HG03354 (cell line): ENCODE measurements at regions not wholly inside any gene's neighbourhood (a gene's known extent, or its start where the extent isn't known, plus 50 kb on each side); places are given as distances from the start of the nearest gene placed in this dataset.
"Not testable (repeated sequence)": the region's sequence is repeated elsewhere in the genome, so short reads cannot be mapped to it uniquely, and the experiment has no call there.

Experiments
- ATAC-seq: cut with Tn5 transposase; IDR thresholded peaks from one replicate; pipeline ENCODE4 v1.9.1; 2021; ENCODE audit warnings: mild to moderate bottlenecking; ENCODE audit not compliant: unreplicated experiment, poor library complexity, severe bottlenecking

DNA sequence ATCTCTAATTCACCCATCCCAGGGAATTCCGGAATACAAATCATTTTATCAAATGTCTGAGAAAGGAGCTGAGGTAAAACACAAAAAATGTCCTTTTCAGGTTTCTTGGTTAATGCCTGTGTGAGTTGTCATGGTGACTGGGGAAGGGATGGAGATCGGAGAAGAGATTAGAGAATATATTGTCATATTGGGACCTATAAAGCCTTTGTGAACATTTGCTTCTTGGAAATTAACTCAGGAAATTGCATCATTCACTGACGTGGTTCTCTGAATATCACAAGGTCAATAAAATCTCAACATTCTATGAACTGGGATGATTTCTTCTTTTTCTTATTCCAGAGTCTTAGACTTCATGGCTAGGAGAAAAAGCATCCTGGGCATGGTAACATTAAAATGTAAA, 174.8 kb upstream of the GLRA2 start:
- no peak for ATAC-seq

- no peak for ATAC-seq
Observed at GRCh38 chrX:14352511-14352910, 176.8 kb upstream of the GLRA2 start.

DNA sequence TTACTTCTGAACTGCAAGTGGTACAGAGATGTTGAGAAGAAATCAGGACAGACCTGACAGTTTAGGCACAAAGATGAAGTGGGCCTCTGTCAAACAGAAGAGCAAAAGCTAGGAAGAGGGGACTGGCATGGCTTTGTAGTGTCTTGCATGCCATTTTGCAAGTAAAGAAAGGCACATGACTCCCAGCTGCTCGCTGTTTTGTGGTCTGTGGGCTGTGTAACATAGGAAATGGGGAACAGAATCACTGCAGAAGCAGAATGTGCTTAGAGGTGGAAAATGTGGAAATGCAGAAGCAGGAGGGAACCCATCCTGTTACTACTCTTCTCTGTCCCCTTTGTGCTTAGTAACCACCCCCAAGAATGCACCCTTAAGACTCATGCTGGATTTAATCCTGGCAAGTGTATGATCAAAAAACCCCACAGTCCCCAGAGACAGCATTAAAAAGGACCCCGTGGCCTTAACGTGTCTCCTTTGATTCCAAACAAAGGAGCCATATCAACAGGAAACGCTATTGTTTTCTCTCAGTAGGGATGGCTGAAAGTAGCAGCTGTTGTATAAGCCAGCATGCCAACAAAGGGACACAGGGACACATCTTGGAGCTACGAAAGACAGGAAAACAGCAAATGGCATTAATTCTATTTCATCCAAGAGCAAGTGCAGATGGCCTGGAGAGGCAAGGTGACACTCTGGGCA, 177.6 kb upstream of the GLRA2 start:
- ATAC-seq, result no peak

DNA sequence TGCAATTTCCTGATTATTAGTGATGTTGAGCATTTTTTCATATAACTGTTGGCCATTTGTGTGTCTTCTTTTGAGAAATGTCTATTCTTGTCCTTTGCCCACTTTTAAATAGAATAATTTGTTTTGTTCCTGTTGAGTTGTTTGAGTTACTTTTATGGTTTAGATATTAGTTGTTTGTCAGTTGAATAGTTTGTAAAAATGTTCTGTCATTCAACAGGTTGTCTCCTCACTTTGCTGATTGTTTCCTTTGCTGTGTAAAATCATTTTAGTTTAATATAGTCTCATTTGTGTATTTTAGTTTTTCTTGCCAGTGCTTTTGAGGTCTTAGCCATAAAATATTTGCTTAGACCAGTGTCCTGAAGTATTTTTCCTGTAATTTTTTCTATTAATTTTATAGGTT, 181.8 kb upstream of the GLRA2 start:
- no peak for ATAC-seq

DNA sequence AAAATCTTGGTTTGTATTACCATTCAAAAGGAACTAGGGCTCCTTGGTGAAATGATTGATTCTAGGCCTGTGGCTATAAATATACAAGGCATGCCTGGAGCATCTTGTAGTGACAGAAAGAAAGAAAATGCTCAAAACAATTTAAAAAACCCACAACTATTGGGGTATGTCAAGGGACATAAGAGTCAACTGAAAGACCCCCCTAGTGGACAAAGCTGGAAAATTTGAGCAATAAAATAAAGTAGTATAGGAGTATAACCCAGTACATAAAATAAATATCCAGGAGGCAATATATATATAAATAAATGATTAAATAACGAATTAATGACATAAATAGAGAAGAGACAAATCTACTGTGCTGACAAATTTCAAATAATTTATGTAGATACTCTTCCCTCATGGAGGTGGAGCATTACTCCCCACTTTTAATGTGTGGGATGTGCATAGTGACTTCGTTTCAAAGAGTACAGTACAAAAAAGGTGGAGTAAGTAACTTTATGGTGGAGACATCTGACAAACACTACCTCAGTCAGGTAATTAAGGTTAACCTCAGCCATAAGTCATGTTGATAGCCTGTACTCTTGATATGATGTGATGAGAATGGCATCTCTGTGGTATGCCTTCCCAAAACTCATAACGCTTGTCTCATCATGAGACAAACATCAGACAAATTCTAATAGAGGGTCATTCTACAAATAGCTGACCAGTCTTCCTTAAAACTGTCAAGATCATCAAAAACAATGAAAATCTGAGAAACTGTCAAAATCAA, 185.0 kb upstream of the GLRA2 start:
- no peak for ATAC-seq

GRCh38 chrX:14309431-14309830, 219.9 kb upstream of the GLRA2 start:
- no peak for ATAC-seq

DNA sequence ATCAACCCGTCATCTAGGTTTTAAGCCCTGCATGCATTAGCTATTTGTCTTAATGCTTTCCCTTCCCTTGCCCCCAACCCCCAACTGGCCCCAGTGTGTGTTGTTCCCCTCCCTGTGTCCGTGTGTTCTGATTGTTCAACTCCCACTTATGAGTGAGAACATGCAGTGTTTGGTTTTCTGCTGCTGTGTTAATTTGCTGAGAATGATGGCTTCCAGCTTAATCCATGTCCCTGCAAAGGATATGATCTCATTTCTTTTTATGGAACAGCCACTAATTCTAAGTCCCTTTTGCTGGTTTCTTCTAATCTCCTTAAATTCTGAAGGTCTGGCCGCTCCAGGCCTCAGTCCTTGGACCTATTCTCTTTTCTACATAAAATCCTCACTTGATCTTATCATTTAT, 220.4 kb upstream of the GLRA2 start:
- not testable (repeated sequence) for ATAC-seq

GRCh38 chrX:14303891-14304290, 225.4 kb upstream of the GLRA2 start:
- ATAC-seq, result no peak

GRCh38 chrX:14302561-14302960, 226.8 kb upstream of the GLRA2 start:
- ATAC-seq, result not testable (repeated sequence)

- no peak for ATAC-seq
Observed at GRCh38 chrX:14300376-14300775, 229.0 kb upstream of the GLRA2 start.

GRCh38 chrX:14295426-14295825, 233.9 kb upstream of the GLRA2 start:
- no peak for ATAC-seq

DNA sequence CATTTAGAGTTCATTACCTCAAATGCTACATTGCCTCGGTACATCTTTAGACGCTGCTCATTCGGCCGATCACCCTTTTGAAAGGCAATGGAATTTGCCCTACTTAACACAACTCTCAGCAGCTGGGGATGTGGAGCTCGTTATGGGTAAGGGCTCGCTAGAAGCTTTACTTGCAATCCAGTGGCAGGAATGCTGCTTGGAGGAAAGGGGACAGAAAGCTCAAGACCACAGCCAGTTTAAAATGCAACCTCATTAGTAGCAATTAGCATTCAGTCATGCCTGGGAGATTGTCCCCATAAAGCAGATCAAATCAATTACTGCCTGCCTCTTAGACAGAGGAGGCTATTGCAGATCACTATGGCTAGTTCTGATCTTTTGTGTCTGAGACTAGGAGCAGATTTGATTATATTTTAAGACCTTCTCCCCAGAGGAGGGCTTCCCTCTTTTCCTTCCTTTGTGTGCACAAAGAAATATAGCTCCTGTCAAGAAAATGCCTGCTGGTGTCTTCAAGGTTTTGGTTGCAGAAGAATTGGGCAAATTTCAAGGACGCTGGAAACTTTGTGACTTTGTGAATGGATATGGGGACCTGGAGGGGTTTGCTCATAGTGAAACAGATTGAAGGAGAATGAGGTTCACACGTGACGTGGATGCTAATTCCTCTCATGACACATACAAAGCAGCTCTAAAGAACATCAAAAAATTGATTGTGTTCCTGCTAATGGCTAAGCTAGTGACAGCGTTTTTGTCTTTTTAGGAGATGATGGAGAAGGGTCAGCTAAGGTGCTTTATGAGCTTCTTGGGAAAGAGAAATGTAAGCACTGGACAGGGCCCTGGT, 237.5 kb upstream of the GLRA2 start:
- ATAC-seq, result no peak

DNA sequence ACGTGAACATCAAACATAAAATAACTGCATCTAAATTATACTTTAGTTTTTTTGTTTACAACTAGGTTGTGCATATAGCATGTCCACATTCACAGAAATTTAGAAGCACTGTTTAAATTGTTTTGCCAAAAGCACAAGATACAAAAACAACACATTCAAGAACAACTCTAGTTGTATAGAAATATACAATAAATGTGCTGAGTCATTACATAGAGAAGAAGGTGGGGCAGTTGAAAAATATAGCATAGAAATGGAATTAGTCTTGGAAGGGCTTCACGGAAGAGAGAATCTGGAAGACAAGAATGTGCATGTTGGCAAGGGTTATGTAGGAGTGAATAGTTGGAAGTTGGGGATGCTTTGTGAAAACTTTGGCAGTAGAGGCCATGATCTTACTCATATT, 239.0 kb upstream of the GLRA2 start:
- no peak for ATAC-seq

GRCh38 chrX:14274691-14275090, 245.0 kb upstream of the GEMIN8 start:
- ATAC-seq, result no peak

- ATAC-seq, result no peak
Observed at GRCh38 chrX:14267216-14267615, 237.5 kb upstream of the GEMIN8 start.

- no peak for ATAC-seq
Observed at GRCh38 chrX:14266705-14267104, 237.0 kb upstream of the GEMIN8 start.

- ATAC-seq, result no peak
Observed at GRCh38 chrX:14243823-14244222, 214.1 kb upstream of the GEMIN8 start.

DNA sequence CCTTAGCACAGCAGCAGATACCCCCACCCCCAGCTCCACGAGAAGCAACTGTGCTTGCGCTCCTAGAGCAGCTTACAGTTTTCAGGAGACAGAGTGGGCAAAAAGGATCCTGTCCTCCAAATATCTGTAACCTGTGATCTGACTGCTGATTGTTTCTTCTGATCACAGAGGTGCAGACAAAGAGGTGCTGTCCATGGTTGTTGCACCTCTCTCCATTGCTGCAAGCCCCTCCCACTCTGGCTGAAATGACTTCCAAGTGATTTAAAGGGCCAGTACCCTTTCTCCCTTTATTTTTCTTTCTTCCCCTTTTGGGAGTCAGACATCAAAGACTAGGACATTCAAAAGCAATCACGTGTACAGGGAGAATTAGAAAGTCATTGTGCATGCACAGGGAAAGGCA, 205.3 kb upstream of the GEMIN8 start:
- ATAC-seq, result no peak

DNA sequence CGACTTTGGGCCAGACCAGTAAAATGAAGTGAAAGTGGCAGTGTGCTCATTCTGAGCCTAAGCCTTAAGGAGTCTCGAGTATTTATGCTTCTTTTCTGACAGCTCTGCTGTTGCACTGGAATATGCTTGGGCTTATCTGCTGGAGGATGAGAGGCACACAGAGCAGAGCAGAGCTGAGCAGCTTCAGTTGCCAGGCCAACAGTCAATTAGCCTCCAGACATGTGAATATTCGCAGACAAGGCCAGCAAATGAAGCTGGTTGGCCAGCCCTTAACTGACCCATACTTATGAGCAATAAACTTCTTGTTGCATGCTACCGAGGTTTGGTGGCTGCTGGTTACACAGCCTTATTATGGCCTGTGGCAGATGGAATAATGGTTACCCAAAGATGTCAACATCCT, 203.0 kb upstream of the GEMIN8 start:
- ATAC-seq, result no peak

DNA sequence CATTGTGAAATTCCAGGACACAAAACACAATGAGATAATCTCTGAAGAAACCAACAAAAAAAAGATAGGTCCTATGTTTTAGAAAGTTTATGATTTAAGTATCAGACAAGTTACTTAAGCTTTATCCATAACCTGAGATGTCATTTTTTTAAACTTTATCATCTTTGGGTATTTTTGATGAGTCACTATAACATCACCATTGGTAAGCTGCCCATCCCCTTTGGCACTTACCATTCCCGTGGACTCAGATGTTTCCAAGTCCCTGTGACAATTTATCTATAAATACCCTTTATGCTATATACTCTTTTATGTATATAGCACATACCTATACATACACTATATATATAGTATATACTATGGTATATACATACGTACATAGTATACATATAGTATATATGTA, 198.9 kb upstream of the GEMIN8 start:
- no peak for ATAC-seq
